KMS-11 (cell line): ENCODE measurements at regions not wholly inside any gene's neighbourhood (a gene's known extent, or its start where the extent isn't known, plus 50 kb on each side); places are given as distances from the start of the nearest gene placed in this dataset.
"Not testable (repeated sequence)": the region's sequence is repeated elsewhere in the genome, so short reads cannot be mapped to it uniquely, and the experiment has no call there.

Source experiments
- H2AFZ ChIP-seq: fragments of 200-600 bp; sonication (generic); 2 replicates; pipeline ENCODE4 v1.6.1; 2016; ENCODE audit warnings: antibody characterized with exemption, mixed run types, low read depth
- H3K27ac ChIP-seq: fragments of 200-600 bp; sonication (generic); 2 replicates; pipeline ENCODE4 v1.6.1; 2016; ENCODE audit warnings: mild to moderate bottlenecking, mixed run types
- H3K27me3 ChIP-seq: fragments of 200-600 bp; sonication (generic); 2 replicates; pipeline ENCODE4 v1.6.1; 2017; ENCODE audit warnings: mild to moderate bottlenecking, low read depth, mixed run types, moderate library complexity; ENCODE audit not compliant: insufficient read depth
- H3K36me3 ChIP-seq: fragments of 200-600 bp; sonication (generic); 2 replicates; pipeline ENCODE4 v1.6.1; 2017; ENCODE audit warnings: mild to moderate bottlenecking, mixed run types; ENCODE audit not compliant: insufficient read depth
- H3K4me1 ChIP-seq: fragments of 200-600 bp; sonication (generic); 2 replicates; pipeline ENCODE4 v1.6.1; 2016; ENCODE audit warnings: mild to moderate bottlenecking, low read depth, mixed run types; ENCODE audit not compliant: poor library complexity, severe bottlenecking
- H3K4me2 ChIP-seq: fragments of 200-600 bp; sonication (generic); 2 replicates; pipeline ENCODE4 v1.7.0; 2016; ENCODE audit warnings: mild to moderate bottlenecking, mixed run types
- H3K4me3 ChIP-seq: fragments of 200-600 bp; sonication (generic); IDR thresholded peaks from 2 replicates; pipeline ENCODE4 v1.6.1; 2017; ENCODE audit warnings: low read depth, low read length, mixed read lengths; ENCODE audit not compliant: insufficient read depth
- H3K79me2 ChIP-seq: fragments of 200-600 bp; sonication (generic); 2 replicates; pipeline ENCODE4 v1.6.1; 2016; ENCODE audit warnings: low read depth, mixed run types; ENCODE audit not compliant: insufficient read depth
- H3K9ac ChIP-seq: fragments of 200-600 bp; sonication (generic); 2 replicates; pipeline ENCODE4 v1.6.1; 2016; ENCODE audit warnings: mild to moderate bottlenecking, mixed run types
- H4K20me1 ChIP-seq: fragments of 200-600 bp; sonication (generic); 2 replicates; pipeline ENCODE4 v1.6.1; 2016; ENCODE audit warnings: mild to moderate bottlenecking, mixed run types; ENCODE audit not compliant: insufficient read depth
- TF ChIP-seq, protein P1 (sequence below): fragments of 200-600 bp; sonication (generic); conservative IDR thresholded peaks from 2 replicates; pipeline ENCODE4 v1.6.1; 2017; ENCODE audit warnings: low read depth, mild to moderate bottlenecking, antibody characterized with exemption, low read length, moderate library complexity, mixed read lengths

DNA sequence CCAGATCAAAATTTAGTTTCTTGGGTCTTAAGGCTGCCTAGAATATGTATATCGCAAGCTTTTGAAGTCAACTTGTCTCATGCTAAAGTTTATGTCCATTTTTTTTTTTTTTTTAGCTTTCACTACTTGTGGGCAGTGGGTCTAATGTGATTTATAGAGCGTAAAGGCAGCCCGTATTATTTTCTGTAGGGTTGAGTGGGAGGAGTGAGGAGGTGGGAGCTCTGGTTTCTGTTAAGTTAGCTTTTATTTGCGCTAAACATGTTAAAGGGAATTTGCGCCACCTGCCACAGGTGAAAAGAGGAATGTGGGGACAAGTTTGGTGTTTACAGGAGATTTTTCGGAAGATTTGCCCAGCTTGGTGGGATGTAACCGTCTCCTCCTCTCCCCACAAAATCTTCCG, 234.2 kb downstream of the IL20RB start:
- H3K4me1 ChIP-seq = no peaks in the 10 kb centered on the region
- H3K9ac ChIP-seq = no peak overlapping the region
- H3K4me3 ChIP-seq = no peak overlapping the region
- H3K79me2 ChIP-seq = no peaks in the 10 kb centered on the region
- no peaks in the 10 kb centered on the region for H4K20me1 ChIP-seq
- H3K36me3 ChIP-seq = no peaks in the 10 kb centered on the region
- no peaks in the 10 kb centered on the region for H3K27me3 ChIP-seq
- no peak overlapping the region for H2AFZ ChIP-seq
- TF ChIP-seq, protein P1, sequence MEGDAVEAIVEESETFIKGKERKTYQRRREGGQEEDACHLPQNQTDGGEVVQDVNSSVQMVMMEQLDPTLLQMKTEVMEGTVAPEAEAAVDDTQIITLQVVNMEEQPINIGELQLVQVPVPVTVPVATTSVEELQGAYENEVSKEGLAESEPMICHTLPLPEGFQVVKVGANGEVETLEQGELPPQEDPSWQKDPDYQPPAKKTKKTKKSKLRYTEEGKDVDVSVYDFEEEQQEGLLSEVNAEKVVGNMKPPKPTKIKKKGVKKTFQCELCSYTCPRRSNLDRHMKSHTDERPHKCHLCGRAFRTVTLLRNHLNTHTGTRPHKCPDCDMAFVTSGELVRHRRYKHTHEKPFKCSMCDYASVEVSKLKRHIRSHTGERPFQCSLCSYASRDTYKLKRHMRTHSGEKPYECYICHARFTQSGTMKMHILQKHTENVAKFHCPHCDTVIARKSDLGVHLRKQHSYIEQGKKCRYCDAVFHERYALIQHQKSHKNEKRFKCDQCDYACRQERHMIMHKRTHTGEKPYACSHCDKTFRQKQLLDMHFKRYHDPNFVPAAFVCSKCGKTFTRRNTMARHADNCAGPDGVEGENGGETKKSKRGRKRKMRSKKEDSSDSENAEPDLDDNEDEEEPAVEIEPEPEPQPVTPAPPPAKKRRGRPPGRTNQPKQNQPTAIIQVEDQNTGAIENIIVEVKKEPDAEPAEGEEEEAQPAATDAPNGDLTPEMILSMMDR = no peak
- no peak overlapping the region for H3K4me2 ChIP-seq
- H3K27ac ChIP-seq = no peak overlapping the region

DNA sequence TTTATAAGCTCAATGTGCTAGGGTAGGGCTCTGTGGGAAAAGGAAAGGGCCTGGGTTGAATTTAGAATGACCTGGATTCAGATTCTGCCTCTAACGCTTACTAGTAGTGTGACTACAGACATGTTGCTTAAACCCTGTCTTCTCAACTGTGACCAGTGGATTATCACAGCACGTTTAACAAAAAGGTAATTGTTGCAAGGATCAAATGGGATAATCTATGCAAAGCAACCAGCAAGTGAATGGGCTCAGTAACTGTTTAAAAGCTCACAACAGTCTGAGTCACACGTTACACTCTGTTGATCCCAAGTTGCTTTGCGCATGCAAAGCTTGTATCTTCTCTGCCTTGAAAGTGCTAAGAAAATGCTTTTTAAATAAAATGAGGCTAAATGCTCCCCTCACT, 236.5 kb downstream of the IL20RB start:
- no peak overlapping the region for H3K4me2 ChIP-seq
- no peaks in the 10 kb centered on the region for H3K36me3 ChIP-seq
- no peaks in the 10 kb centered on the region for H3K27me3 ChIP-seq
- no peak overlapping the region for H3K4me3 ChIP-seq
- H4K20me1 ChIP-seq = no peaks in the 10 kb centered on the region
- H3K4me1 ChIP-seq = peaks cover 4% of the 10 kb centered on the region
- H3K27ac ChIP-seq = no peak overlapping the region
- H2AFZ ChIP-seq = no peak overlapping the region
- no peak overlapping the region for H3K9ac ChIP-seq
- no peaks in the 10 kb centered on the region for H3K79me2 ChIP-seq
- TF ChIP-seq, protein P1 = no peak

DNA sequence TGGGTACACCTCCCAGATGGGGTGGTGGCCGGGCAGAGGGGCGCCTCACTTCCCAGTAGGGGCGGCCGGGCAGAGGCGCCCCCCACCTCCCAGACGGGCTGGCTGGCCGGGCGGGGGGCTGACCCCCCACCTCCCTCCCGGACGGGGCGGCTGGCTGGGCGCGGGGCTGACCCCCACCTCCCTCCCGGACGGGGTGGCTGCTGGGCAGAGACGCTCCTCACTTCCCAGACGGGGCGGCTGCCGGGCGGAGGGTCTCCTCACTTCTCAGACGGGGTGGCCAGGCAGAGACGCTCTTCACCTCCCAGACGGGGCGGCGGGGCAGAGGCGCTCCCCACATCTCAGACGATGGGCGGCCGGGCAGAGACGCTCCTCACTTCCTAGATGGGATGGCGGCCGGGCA, 240.6 kb downstream of the IL20RB start:
- not testable (repeated sequence) for H3K27ac ChIP-seq, H3K27me3 ChIP-seq, H3K9ac ChIP-seq, H3K79me2 ChIP-seq, H4K20me1 ChIP-seq, H3K4me2 ChIP-seq, H3K36me3 ChIP-seq, H3K4me3 ChIP-seq, H2AFZ ChIP-seq
- peaks cover 26% of the 10 kb centered on the region for H3K4me1 ChIP-seq

DNA sequence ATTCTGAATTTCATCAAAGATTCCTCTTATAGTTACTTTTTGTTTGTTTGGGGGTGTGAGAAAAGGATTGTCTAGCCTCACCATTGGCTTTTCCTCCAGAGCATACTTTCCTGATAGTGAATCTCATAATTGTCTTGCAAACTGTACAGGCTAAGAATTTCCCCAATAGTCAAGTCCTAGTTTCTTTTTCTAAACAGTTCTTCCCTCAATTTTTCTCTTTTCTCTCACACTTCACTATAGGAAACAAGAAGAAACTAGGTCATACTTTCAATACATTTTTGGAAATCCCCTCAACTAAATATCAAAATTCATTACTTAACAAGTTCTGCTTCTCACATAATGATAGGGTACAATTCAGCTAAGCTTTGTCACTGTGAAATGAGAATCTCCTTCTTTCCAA, 241.9 kb downstream of the IL20RB start:
- H4K20me1 ChIP-seq = no peaks in the 10 kb centered on the region
- H3K27ac ChIP-seq = peak overlapping the region; percentile 83
- peak overlapping the region; percentile 39; the same call in 1 of the 2 replicates for H3K9ac ChIP-seq
- H3K4me2 ChIP-seq = peak overlapping the region; percentile 58
- H2AFZ ChIP-seq = peak overlapping the region; percentile 28; the same call in 1 of the 2 replicates
- H3K27me3 ChIP-seq = no peaks in the 10 kb centered on the region
- H3K4me3 ChIP-seq = no peak overlapping the region
- H3K36me3 ChIP-seq = no peaks in the 10 kb centered on the region
- TF ChIP-seq, protein P1 = no peak
- H3K79me2 ChIP-seq = no peaks in the 10 kb centered on the region
- peaks cover 26% of the 10 kb centered on the region for H3K4me1 ChIP-seq

DNA sequence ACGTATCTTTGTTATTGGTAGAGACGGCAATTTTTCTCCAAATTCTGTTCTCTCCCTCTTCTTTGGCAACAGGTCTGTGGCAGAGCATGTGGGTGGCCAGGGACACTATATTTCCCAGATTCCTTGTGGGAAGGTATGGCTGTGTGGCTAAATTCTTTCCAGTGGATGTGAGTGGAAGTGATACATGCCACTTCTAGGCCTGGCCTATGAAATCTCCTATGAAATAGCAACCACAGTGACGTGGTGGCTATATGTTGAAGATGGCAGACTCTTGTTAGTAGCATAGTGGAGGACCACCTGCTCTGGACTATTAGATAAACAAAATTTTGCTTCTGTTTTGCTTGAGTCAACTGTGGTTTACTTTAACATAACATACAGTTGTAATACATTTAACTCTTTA, 243.3 kb downstream of the IL20RB start:
- no peaks in the 10 kb centered on the region for H3K79me2 ChIP-seq
- H3K4me3 ChIP-seq = no peak overlapping the region
- H3K4me2 ChIP-seq = no peak overlapping the region
- no peaks in the 10 kb centered on the region for H4K20me1 ChIP-seq
- no peaks in the 10 kb centered on the region for H3K27me3 ChIP-seq
- no peak overlapping the region for H3K27ac ChIP-seq
- no peak overlapping the region for H2AFZ ChIP-seq
- no peak overlapping the region for H3K9ac ChIP-seq
- TF ChIP-seq, protein P1 = no peak
- H3K36me3 ChIP-seq = no peaks in the 10 kb centered on the region
- peaks cover 26% of the 10 kb centered on the region for H3K4me1 ChIP-seq
